Peyer's patch (tissue), 4 donors: ENCODE measurements at regions not wholly inside any gene's neighbourhood (a gene's known extent, or its start where the extent isn't known, plus 50 kb on each side); places are given as distances from the start of the nearest gene placed in this dataset.

Source experiments
- CTCF ChIP-seq, 6 experiments: fragments of 450-650 bp in 4 of 6; fragments of 200-600 bp in 2 of 6; sonication (generic) in 1 of 6; IDR thresholded peaks; one replicate each; pipeline ENCODE4 v1.5.1; 2017 to 2019; ENCODE audit warnings: antibody characterized with exemption in 6 of 6, mild to moderate bottlenecking in 3 of 6, moderate library complexity in 1 of 6
- POLR2A ChIP-seq, 2 donors: fragments of 450-650 bp; IDR thresholded peaks; one replicate each; pipeline ENCODE4 v1.5.1; 2017; ENCODE audit warnings: antibody characterized with exemption in 2 of 2, mild to moderate bottlenecking in 2 of 2, moderate library complexity in 2 of 2

GRCh38 chr7:15016315-15016667 lies 113.7 kb upstream of the DGKB start:
- no peak for TF ChIP-seq CTCF (IDR thresholded peaks at IDR 0.05)
- no peak for TF ChIP-seq POLR2A (IDR thresholded peaks at IDR 0.05)
